HG03354 (cell line): ENCODE measurements at regions not wholly inside any gene's neighbourhood (a gene's known extent, or its start where the extent isn't known, plus 50 kb on each side); places are given as distances from the start of the nearest gene placed in this dataset.
"Not testable (repeated sequence)": the region's sequence is repeated elsewhere in the genome, so short reads cannot be mapped to it uniquely, and the experiment has no call there.

Experiments
- ATAC-seq: cut with Tn5 transposase; IDR thresholded peaks from one replicate; pipeline ENCODE4 v1.9.1; 2021; ENCODE audit warnings: mild to moderate bottlenecking; ENCODE audit not compliant: unreplicated experiment, poor library complexity, severe bottlenecking

GRCh38 chr6:155791891-155792290, 336.3 kb upstream of the NOX3 start:
- ATAC-seq: no peak

DNA sequence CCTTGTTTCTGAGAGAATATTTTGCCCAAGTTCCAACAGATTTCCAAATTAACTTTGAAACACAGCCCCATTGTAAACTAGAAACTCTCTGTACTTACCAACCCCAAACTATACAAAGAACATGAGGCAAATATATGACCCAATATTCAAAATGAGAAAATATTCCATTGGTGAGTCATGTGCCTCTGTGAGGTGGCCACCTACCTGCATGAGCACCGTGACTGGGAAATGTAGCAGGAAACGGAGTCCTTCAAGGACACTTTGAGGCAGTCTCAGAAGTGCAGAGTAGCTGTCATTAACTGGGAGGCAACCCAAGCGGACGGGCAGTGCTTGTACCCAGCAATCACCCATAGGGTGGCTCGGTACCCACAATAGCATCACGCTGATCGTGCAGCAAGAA, 335.5 kb upstream of the NOX3 start:
- no peak for ATAC-seq

DNA sequence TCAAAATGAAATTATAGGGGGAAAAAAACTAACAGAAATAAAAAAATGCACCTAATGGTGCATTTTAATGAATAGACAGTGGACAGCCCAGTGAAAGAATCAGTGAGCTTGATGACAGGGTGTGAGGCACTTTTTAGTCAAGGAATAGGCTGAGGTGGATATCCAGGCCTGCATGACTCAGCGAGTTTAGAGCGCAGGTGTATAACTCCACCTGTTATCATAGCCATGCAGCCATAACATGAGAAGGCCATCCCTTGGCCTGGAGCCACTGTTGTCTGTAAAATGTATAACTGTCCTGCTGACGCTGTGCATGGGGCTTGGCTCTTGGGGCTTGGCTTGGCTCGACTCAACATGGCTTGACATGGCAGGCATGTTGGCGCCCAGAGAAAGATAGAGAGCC, 331.5 kb upstream of the NOX3 start:
- ATAC-seq: no peak

DNA sequence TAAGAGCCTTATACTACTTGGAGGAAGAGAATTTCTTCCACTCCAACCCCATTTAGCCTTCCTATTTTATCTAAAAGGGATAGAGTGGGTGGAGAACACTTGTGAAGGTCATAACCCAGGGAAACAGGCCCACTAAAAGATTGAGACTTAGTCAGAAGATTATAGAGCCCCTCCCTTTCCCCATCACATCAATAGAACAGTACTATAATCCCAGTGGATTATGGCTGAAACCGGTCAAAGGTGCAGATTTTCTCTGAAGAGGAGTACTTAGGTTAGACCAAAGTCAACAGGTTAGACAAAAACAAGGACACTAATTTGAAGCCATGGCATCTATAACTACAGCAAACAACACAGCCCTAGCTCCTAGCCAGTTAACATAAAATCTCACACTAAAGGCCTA, 330.9 kb upstream of the NOX3 start:
- no peak for ATAC-seq

- no peak for ATAC-seq
Observed at GRCh38 chr6:155782739-155783459, 327.3 kb upstream of the NOX3 start.

DNA sequence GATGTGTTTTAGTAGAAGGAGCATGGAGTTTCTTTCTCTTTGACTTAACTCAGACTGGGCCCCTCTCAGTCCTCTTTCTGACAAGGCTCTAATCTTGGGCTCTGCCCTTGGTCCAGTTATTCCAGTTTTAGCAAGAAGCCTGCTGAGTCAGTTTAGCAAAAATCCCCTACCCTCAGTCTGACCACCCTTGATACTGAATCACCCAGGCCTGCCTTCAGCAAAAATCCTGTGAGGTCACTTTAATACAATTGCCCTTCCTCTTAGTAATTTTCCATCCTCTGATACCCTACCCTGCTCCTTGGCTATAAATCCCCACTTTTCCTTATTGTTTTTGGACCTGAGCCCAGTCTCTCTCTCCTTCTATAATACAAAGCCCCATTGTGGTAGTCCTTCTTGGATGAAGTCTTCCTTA, 326.7 kb upstream of the NOX3 start:
- no peak for ATAC-seq

GRCh38 chr6:155779456-155779855, 323.8 kb upstream of the NOX3 start:
- ATAC-seq: no peak

GRCh38 chr6:155778336-155778735, 322.7 kb upstream of the NOX3 start:
- no peak for ATAC-seq

GRCh38 chr6:155771822-155772221, 316.2 kb upstream of the NOX3 start:
- no peak for ATAC-seq

- no peak for ATAC-seq
Observed at GRCh38 chr6:155770856-155771255, 315.2 kb upstream of the NOX3 start.

GRCh38 chr6:155770313-155770712, 314.7 kb upstream of the NOX3 start:
- ATAC-seq: no peak

- ATAC-seq: no peak
Observed at GRCh38 chr6:155765275-155766194, 309.9 kb upstream of the NOX3 start.

DNA sequence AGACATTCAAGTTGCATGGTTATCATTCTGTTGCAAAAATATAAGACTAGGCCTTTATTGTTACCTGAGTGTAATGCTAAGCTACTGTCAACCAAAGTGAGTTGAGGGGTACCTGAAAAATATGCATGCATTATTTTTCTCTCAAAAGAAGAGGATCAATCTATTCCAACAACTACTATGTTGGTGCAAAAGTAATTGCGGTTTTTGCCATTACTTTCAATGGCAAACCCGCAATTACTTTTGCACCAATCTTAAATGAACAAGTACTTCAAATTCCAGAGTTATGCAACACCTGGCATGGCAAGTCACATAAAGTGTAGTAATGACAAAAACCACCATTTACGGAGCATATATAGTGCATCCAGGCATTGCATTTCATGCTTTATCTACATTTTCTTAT, 307.0 kb upstream of the NOX3 start:
- ATAC-seq: no peak

DNA sequence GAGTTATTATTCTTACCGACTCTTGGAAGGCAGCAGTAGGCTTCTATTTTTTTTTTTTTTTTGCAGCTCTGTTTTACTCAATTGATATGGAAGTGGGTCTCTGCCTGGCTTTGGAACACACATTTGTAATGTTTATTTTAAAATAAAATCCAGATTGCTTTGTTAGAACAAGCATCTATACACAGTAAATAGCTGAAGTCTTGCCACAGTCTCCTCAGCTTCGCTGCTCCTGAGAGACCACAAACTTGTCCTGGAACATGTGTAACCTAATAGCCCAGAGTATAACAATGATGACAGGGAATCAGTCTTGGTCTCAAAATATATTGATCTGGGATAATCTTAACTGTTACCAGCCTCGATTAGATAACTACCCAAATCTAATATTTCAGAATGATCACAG, 299.8 kb upstream of the NOX3 start:
- ATAC-seq: no peak

- not testable (repeated sequence) for ATAC-seq
Observed at GRCh38 chr6:155748778-155749177, 293.1 kb upstream of the NOX3 start.

DNA sequence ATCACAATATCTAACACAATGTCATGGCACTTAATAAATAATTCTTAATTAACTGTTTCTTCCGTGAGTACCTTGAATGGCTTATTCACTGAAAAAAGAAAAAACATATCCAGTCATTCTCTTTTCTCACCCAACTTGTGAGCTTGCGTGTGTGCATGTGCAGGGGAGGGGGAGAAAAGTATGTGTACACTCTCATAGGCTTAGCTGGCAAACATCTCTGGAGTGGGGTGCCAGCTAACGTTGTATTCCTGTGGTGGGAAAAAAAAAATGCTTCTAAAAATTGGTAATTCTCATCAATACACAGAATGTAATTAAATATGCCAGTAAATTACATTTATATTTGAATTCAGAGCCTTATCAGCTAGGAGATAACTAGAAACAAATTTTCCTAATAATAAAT, 291.9 kb upstream of the NOX3 start:
- ATAC-seq: no peak

- no peak for ATAC-seq
Observed at GRCh38 chr6:155740781-155741399, 285.3 kb upstream of the NOX3 start.

DNA sequence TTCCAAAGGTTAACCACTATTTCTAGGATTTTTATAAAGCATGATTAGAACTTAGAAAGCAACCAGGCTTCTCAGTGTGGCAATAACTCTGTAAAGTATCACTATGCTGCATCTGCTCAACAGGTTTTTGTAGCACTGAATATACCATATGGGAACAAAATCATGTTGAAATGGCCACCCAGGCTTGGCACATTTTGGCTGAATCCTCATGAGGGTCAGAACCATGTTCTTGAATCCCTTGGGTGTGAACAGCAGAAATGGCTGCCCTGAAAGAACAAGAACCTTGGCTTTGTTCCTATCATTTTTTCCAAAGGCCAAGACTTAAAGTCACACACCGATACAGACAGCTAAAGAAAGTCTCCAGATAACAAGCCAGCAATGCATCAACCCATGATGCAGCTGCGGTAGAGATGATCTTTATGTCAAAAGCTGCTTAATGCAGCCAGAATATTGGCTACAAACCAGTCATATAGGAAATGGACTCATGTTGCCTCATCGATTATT, 283.0 kb upstream of the NOX3 start:
- ATAC-seq: no peak

GRCh38 chr6:155717374-155717773, 261.7 kb upstream of the NOX3 start:
- no peak for ATAC-seq

- no peak for ATAC-seq
Observed at GRCh38 chr6:155710704-155711103, 255.1 kb upstream of the NOX3 start.
